ENCODE measurements at regions not wholly inside any gene's neighbourhood (a gene's known extent, or its start where the extent isn't known, plus 50 kb on each side); places are given as distances from the start of the nearest gene placed in this dataset.
"Not testable (repeated sequence)": the region's sequence is repeated elsewhere in the genome, so short reads cannot be mapped to it uniquely, and the experiment has no call there.

DNA sequence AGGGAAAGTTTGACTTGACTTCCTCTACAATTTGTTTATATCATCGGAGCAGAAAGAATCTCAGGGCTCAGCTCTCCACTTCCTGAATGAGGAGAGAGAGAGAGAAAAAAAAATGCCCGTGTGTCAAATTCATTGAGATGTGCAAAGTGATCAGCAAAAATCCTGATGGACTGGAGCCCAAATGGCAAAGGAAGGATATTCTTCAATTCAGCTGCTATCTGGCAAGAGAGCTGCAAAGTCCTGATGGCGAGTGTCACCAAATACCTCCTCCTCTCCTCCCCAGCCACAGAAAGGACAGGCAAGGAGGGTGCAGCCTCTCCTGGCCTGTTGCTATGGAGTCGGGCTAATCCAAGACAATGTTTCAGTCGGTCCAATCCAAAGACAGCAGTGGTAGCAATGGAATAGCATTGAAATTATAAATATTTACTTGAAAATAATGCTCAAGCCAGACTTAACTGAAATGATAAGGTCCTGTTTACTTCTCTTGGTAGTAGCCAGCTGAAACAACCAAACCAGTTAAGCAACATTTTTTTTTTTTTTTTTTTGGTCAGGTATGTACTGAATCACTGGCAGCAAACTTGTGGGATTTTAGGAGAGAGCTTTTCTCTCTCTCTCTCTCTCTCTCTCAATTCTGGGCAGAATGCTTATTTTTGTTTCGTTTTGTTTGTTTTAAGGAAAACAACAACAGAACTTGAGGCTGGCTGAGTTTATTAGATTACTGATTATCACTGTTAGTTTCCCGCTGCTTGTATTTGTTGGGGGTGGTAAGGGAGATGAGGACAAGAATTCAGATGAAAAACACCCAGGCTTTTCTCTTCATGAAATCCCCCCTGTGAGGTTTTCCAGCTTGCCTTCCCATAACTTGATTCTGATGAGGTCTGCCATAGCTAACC is 204.2 kb downstream of the BCAS1 start:
- TF ChIP-seq, protein P1, sequence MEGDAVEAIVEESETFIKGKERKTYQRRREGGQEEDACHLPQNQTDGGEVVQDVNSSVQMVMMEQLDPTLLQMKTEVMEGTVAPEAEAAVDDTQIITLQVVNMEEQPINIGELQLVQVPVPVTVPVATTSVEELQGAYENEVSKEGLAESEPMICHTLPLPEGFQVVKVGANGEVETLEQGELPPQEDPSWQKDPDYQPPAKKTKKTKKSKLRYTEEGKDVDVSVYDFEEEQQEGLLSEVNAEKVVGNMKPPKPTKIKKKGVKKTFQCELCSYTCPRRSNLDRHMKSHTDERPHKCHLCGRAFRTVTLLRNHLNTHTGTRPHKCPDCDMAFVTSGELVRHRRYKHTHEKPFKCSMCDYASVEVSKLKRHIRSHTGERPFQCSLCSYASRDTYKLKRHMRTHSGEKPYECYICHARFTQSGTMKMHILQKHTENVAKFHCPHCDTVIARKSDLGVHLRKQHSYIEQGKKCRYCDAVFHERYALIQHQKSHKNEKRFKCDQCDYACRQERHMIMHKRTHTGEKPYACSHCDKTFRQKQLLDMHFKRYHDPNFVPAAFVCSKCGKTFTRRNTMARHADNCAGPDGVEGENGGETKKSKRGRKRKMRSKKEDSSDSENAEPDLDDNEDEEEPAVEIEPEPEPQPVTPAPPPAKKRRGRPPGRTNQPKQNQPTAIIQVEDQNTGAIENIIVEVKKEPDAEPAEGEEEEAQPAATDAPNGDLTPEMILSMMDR (IDR thresholded peaks at IDR 0.05; ENCODE audit: low read depth, low read length) = no peak
- DNase-seq (ENCODE audit: extremely low read depth, low read depth) = peak; percentile 70

- DNase-seq (ENCODE audit: extremely low read depth, low read depth) = not testable (repeated sequence)
Measured at GRCh38 chr20:53864765-53865683, 205.4 kb downstream of the BCAS1 start.

DNA sequence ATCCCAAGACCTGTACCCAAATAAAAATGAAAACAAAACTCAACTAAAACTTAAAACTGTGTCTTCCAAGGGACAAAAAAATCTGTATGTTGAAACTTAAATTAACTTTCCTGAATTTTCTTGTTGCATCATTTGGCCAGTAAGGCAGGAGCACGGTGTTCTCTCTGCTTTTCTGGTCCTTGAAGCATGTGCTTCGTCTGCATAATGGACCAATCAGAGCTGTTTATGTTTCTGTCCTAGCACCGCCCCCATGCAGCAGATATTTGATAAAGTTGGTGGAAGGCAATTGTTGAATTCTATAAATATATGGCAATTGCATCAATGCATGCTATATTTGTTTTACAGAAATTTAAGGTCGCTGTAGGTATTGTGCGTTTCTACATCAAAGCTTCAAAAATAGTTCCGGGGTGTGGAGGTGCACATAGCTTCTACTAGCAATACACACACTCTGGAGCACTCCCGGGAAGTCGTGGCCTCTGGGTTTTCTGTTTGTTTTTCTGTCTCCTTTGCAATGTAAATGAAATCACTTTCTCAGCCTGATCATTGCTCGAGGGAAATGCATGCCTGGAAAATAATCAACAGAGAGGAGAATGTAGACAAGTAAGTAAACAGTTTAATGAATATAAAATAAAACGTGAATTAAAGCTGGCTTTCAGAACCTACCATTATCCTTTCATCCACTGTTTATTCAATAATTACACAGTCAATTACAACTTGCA is 206.3 kb downstream of the BCAS1 start:
- not testable (repeated sequence) for DNase-seq (ENCODE audit: extremely low read depth, low read depth)

DNA sequence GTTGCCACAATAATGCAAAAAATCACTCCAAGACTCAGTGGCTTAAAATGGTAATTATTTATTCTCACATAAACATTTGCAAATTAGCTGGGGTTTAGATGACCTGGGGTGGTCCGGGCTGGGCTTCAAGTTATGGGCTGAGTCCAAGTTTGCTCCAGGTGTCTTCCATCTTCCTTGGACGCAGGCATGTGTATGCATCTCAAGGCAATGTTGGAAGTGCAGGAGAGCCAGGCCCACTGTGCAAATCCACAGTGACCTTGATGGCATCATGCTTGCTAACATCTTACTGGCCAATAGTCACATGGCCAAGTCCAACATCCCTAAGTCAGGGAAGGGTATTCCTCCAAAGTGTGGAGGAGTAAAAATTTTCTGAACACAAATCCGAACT is 206.9 kb downstream of the BCAS1 start:
- DNase-seq (ENCODE audit: extremely low read depth, low read depth) = not testable (repeated sequence)

- DNase-seq (ENCODE audit: extremely low read depth, low read depth) = not testable (repeated sequence)
Measured at GRCh38 chr20:53863039-53863438, 207.4 kb downstream of the BCAS1 start.

DNA sequence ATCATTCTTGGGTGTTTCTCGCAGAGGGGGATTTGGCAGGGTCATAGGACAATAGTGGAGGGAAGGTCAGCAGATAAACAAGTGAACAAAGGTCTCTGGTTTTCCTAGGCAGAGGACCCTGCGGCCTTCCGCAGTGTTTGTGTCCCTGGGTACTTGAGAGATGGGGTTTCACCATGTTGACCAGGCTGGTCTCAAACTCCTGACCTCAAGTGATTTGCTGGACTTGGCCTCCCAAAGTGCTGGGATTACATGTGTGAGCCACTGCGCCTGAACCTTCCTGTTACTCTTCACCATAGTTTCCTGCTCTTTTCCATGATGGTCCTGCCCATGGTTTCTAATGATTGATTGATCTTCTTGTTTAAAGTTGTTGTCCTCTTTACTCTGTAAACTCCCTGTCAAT is 207.9 kb downstream of the BCAS1 start:
- not testable (repeated sequence) for DNase-seq (ENCODE audit: extremely low read depth, low read depth)

GRCh38 chr20:53862136-53862397 is 208.3 kb downstream of the BCAS1 start:
- DNase-seq (ENCODE audit: extremely low read depth, low read depth) = not testable (repeated sequence)

DNA sequence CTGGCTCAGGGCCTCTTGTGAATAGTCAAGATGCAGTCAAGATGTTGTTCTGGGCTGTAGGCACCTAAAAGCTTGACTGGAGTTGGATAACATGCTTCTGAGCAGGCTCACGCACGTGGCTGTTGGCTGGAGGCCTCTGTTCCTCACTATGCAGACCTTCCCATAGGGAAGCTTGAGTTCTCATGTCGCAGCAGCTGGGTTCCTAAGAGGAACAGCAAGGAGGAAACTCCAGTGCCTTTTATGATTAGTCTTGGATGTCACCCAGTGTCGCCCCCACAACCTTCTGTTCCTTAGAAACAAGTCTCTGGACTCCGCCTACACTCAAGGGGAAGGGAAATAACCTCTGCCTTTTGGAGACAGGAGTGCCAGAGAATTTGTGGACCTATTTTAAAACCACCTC is 210.7 kb downstream of the BCAS1 start:
- TF ChIP-seq, protein P1 (IDR thresholded peaks at IDR 0.05; ENCODE audit: low read depth, low read length) = no peak
- DNase-seq (ENCODE audit: extremely low read depth, low read depth) = no peak

- not testable (repeated sequence) for DNase-seq (ENCODE audit: extremely low read depth, low read depth)
Measured at GRCh38 chr20:53859009-53859408, 211.4 kb downstream of the BCAS1 start.

DNA sequence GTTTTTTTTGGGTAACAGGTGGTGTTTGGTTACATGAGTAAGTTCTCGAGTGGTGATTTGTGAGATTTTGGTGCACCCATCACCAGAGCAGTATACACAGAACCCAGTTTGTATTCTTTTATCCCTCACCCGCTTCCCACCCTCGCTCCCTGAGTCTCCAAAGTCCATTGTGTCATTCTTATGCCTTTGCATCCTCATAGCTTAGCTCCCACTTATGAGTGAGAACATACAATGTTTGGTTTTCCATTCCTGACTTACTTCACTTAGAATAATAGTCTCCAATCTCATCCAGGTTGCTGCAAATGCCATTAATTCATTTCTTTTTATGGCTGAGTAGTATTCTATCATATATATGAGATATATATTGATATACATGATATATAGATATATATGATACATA is 211.9 kb downstream of the BCAS1 start:
- not testable (repeated sequence) for DNase-seq (ENCODE audit: extremely low read depth, low read depth)

GRCh38 chr20:53857723-53858236 is 212.6 kb downstream of the BCAS1 start:
- no peak for DNase-seq (ENCODE audit: extremely low read depth, low read depth)
- TF ChIP-seq, protein P1 (IDR thresholded peaks at IDR 0.05; ENCODE audit: low read depth, low read length) = no peak
